Fibroblast of the aortic adventitia (primary cell): ENCODE measurements at regions not wholly inside any gene's neighbourhood (a gene's known extent, or its start where the extent isn't known, plus 50 kb on each side); places are given as distances from the start of the nearest gene placed in this dataset.

Experiments used
- DNase-seq: peaks from one replicate; pipeline ENCODE4 v3.0.0-alpha.2; 2010; ENCODE audit warnings: low read depth
- H3K4me3 ChIP-seq: 2 replicates; pipeline ENCODE4 v1.5.1; 2011; ENCODE audit warnings: low read depth, mild to moderate bottlenecking, control low read depth, low read length, moderate library complexity
- TF ChIP-seq, protein P1 (sequence below): IDR thresholded peaks from 2 replicates; pipeline ENCODE4 v1.5.1; 2011; ENCODE audit warnings: mild to moderate bottlenecking, low read length, control low read depth, inconsistent platforms; ENCODE audit not compliant: insufficient read depth

DNA sequence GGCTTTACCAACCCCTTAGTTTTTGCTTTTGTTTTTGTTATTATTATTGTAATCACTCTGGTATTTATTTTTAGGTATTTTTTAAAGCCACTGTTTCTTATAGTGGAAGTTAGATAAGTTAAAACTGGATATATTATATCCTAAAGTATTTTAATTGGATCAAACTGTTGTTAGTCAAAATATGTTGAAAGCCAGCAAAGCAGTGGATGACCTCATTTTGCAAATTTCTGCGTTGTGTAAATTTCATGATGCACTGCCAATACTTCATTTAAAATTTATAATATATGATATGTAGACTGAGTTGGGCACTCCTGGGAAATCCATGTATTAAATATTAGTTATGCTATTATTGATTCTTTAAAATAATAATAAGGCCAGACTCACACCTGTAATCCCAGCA lies 661.7 kb upstream of the NRXN1 start:
- peak; percentile 16 for DNase-seq

DNA sequence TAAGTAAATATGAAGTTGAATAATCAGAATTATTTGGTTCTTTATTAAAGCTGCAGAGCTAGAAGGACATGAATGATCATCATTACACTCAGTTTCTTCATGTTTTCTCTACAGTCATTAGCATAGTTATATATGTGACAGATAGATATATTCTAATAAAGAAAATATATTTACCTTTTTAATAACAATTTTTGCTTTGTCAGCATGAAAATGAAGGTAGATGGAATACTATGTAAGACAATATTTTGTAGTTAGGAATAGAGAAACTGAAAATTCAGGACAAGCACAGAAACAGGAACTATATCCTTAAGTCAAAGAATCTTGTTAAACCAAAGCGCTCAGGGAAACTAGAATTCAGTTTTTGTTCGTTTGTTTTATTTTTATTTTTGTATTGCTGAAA lies 649.9 kb upstream of the NRXN1 start:
- TF ChIP-seq, protein P1, sequence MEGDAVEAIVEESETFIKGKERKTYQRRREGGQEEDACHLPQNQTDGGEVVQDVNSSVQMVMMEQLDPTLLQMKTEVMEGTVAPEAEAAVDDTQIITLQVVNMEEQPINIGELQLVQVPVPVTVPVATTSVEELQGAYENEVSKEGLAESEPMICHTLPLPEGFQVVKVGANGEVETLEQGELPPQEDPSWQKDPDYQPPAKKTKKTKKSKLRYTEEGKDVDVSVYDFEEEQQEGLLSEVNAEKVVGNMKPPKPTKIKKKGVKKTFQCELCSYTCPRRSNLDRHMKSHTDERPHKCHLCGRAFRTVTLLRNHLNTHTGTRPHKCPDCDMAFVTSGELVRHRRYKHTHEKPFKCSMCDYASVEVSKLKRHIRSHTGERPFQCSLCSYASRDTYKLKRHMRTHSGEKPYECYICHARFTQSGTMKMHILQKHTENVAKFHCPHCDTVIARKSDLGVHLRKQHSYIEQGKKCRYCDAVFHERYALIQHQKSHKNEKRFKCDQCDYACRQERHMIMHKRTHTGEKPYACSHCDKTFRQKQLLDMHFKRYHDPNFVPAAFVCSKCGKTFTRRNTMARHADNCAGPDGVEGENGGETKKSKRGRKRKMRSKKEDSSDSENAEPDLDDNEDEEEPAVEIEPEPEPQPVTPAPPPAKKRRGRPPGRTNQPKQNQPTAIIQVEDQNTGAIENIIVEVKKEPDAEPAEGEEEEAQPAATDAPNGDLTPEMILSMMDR = no peak
- H3K4me3 ChIP-seq = no peak overlapping the region
- no peak for DNase-seq

More for the DNA sequence above, 661.7 kb upstream of the NRXN1 start:
- H3K4me3 ChIP-seq = no peak overlapping the region
- TF ChIP-seq, protein P1 = no peak

DNA sequence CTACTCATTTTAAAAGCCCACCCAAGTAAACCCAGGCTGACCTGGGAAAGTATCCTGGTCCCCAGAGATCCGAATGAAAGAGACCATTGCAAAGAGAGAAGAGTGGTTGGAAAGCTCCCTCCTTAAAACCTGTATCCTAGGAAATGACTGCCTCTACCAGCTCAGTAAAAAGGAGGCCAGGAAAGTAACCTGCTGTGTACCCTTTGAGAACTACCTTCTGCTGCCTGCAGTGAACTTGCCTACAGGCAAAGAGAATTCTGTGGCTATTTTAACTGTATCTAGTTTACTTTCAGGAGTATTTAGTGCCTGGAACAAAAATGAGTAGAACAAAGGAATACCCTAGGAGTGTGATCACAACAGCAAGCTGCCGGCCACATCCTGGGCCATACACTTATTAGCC lies 641.7 kb upstream of the NRXN1 start:
- TF ChIP-seq, protein P1 = no peak
- H3K4me3 ChIP-seq = no peak overlapping the region
- DNase-seq = no peak

DNA sequence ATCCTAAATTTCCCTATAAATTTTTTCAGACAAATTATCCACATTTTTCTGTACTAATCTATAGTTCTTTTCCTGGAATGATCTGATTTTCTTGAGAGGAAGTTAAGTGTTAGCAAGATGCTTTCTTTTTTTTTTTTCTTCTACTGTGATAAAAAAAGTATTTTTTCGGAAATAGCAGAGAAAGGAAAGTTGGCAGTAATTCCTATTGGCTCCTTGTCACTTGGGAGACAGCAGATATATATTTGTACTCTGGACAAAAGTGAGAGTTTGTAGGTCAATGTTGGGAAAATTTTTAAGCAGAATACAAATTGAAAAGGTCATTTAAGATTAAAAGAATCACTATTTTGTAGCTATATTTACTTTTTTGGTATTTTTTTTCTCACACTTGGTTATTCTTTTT lies 635.7 kb upstream of the NRXN1 start:
- TF ChIP-seq, protein P1 = no peak
- DNase-seq = peak; percentile 9
- H3K4me3 ChIP-seq = no peak overlapping the region

DNA sequence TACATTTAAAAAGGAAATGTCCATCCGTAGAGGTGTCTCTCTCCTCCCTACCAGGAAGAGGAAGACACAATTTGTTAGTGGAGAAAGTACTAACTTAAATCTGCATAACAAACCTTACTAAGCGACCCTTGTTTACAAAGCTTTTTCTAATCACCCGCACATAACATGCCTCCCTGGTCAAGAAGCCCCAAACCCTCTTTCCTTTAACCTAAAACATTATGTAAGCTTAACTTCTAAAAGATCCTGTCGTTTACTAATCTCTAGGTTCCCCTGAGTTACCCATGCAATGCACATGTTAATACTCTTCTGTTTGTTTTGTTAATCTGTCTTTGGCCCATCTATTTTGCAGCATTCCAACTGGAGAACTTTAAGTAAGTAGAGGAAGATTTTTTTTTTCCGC lies 630.3 kb upstream of the NRXN1 start:
- no peak for DNase-seq
- TF ChIP-seq, protein P1 = no peak

DNA sequence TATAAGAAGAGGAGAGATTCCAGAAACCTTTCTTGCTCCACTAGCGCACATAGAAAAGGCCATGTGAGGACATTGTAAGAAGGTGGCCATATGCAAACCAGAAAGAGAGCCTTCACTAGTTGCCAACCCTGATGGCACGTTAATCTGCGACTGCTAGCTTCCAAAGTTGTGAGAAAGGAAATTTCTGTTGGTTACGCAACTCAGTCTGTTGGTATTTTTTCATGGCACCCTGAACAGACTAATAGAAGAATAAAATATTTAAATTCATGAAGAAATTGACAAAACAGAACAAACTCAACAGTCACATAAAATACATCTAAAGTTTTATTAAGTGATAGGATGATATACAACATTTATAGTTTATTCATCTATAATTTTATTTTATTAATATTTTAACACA lies 625.9 kb upstream of the NRXN1 start:
- H3K4me3 ChIP-seq = no peak overlapping the region
- DNase-seq = no peak

More for the DNA sequence above, 630.3 kb upstream of the NRXN1 start:
- H3K4me3 ChIP-seq = no peak overlapping the region

DNA sequence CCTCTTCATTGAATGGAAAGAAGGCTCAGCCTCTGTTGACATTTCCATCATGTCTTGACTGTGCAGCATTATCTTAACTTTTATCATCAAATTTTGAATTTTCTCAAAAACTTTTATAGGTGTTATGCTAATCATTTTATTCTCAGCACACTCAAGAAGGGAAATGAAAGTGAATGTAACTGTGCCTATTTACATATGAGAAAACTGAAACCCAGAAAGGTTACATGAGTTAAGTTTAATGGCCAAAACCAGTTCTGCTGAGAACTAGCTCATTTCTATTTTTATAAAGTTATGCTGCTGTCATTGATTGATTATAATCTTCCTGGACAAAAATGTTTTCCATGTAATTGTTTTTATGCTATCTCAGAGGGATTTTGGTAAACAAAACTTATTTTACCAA lies 618.8 kb upstream of the NRXN1 start:
- no peak for DNase-seq
- H3K4me3 ChIP-seq = no peak overlapping the region
- TF ChIP-seq, protein P1 = no peak

More for the DNA sequence above, 625.9 kb upstream of the NRXN1 start:
- TF ChIP-seq, protein P1 = no peak
